ENCODE measurements at regions not wholly inside any gene's neighbourhood (a gene's known extent, or its start where the extent isn't known, plus 50 kb on each side); places are given as distances from the start of the nearest gene placed in this dataset.
A peak's percentile ranks its signal among the peaks of the same experiment; 100 is the strongest.

GRCh38 chr12:65556676-65557437 is 267.4 kb upstream of the HMGA2 start:
- DNase-seq, result peak; percentile 57

- DNase-seq, result no peak
Measured at GRCh38 chr12:65557438-65558181, 266.7 kb upstream of the HMGA2 start.

GRCh38 chr12:65560286-65560685 is 264.0 kb upstream of the HMGA2 start:
- DNase-seq, result no peak

GRCh38 chr12:65561798-65562382 is 262.4 kb upstream of the HMGA2 start:
- DNase-seq, result no peak

GRCh38 chr12:65565601-65566560 is 258.4 kb upstream of the HMGA2 start:
- no peak for DNase-seq

- DNase-seq, result no peak
Measured at GRCh38 chr12:65566751-65567150, 257.5 kb upstream of the HMGA2 start.

GRCh38 chr12:65567820-65568219 is 256.5 kb upstream of the HMGA2 start:
- peak; percentile 23 for DNase-seq

GRCh38 chr12:65568517-65568916 is 255.8 kb upstream of the HMGA2 start:
- no peak for DNase-seq

- no peak for DNase-seq
Measured at GRCh38 chr12:65570451-65571130, 253.7 kb upstream of the HMGA2 start.

GRCh38 chr12:65574867-65575266 is 249.4 kb upstream of the HMGA2 start:
- DNase-seq, result no peak

- DNase-seq, result no peak
Measured at GRCh38 chr12:65584016-65584415, 240.3 kb upstream of the HMGA2 start.

GRCh38 chr12:65585648-65586602 is 238.4 kb upstream of the HMGA2 start:
- DNase-seq, result peak; percentile 78

GRCh38 chr12:65586796-65587195 is 237.5 kb upstream of the HMGA2 start:
- DNase-seq, result peak; percentile 61

- peak; percentile 81 for DNase-seq
Measured at GRCh38 chr12:65590318-65590717, 234.0 kb upstream of the HMGA2 start.

- no peak for DNase-seq
Measured at GRCh38 chr12:65592416-65592815, 231.9 kb upstream of the HMGA2 start.

- DNase-seq, result no peak
Measured at GRCh38 chr12:65593239-65593701, 231.0 kb upstream of the HMGA2 start.

GRCh38 chr12:65594409-65594808 is 229.9 kb upstream of the HMGA2 start:
- DNase-seq, result no peak

- no peak for DNase-seq
Measured at GRCh38 chr12:65595016-65595560, 229.2 kb upstream of the HMGA2 start.

GRCh38 chr12:65596514-65597091 is 227.7 kb upstream of the HMGA2 start:
- no peak for DNase-seq

- DNase-seq, result no peak
Measured at GRCh38 chr12:65597527-65597926, 226.8 kb upstream of the HMGA2 start.

All from NCI-H2171 treated with DMSO at 0.1 percent for 48 hours (cell line).